HCT116 (cell line): ENCODE measurements at regions not wholly inside any gene's neighbourhood (a gene's known extent, or its start where the extent isn't known, plus 50 kb on each side); places are given as distances from the start of the nearest gene placed in this dataset.

Source experiments
- EZH2phosphoT487 ChIP-seq: fragments of 200-600 bp; IDR thresholded peaks from 2 replicates; pipeline ENCODE4 v1.6.1; 2018; ENCODE audit warnings: antibody characterized with exemption, borderline replicate concordance
- FOSL1 ChIP-seq: IDR thresholded peaks from 2 replicates; pipeline ENCODE4 v1.6.1; 2012; ENCODE audit warnings: low read depth
- POLR2A ChIP-seq: IDR thresholded peaks from 2 replicates; pipeline ENCODE4 v1.7.0; 2011; ENCODE audit warnings: borderline replicate concordance; ENCODE audit not compliant: insufficient read depth, insufficient read length; ENCODE audit errors: extremely low read depth
- POLR2AphosphoS5 ChIP-seq: IDR thresholded peaks from 2 replicates; pipeline ENCODE4 v1.6.1; 2011; ENCODE audit warnings: mild to moderate bottlenecking, low read depth, low read length, moderate library complexity
- TCF7L2 ChIP-seq: IDR thresholded peaks from 2 replicates; pipeline ENCODE4 v1.7.0; 2011; ENCODE audit warnings: borderline replicate concordance, inconsistent platforms; ENCODE audit not compliant: insufficient read depth, insufficient read length; ENCODE audit errors: extremely low read depth
- YY1 ChIP-seq: IDR thresholded peaks from 2 replicates; pipeline ENCODE4 v1.6.1; 2011; ENCODE audit warnings: low read length, low read depth, moderate library complexity, mild to moderate bottlenecking; ENCODE audit not compliant: insufficient replicate concordance; ENCODE audit errors: extremely low read depth
- ZFX ChIP-seq: fragments of 450-650 bp; IDR thresholded peaks from 2 replicates; pipeline ENCODE4 v1.6.1; 2017
- TF ChIP-seq, protein P1 (sequence below), 3 experiments: fragments of 200-600 bp in 1 of 3; sonication (generic) in 1 of 3; IDR thresholded peaks in 2 of 3; conservative IDR thresholded peaks in 1 of 3; 2 replicates each; pipeline ENCODE4 v1.5.1; 2012 to 2017; ENCODE audit warnings: low read depth in 2 of 3, low read length in 2 of 3, antibody characterized with exemption in 1 of 3, borderline replicate concordance in 1 of 3, control low read depth in 1 of 3, mild to moderate bottlenecking in 1 of 3, mixed read lengths in 1 of 3, mixed run types in 1 of 3, moderate library complexity in 1 of 3; ENCODE audit not compliant: insufficient read depth in 1 of 3
- TF ChIP-seq, protein P2 (sequence below): IDR thresholded peaks from 2 replicates; pipeline ENCODE4 v1.6.1; 2012; ENCODE audit warnings: low read depth

DNA sequence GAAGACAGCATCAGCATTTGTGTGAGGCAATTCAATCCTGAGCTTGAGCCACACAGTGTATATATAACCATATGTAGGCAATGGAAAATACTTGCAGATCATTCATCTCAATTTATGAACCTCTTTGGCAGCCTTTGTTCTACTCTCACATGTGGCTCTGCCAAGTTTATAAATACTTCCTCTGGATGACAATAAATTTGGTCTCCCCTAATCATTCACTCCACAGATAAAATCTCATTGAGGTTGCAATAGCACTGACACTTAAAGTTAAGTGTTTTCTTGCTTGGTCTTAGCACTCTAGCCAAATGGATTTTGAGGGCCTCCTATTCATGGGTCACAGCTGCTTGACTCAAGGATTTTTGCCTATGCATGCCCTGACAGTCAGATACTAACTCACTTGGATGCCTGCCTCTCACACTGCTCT lies 136.6 kb upstream of the VANGL1 start:
- no peak for TF ChIP-seq POLR2A
- no peak for TF ChIP-seq POLR2AphosphoS5
- TF ChIP-seq, protein P1, sequence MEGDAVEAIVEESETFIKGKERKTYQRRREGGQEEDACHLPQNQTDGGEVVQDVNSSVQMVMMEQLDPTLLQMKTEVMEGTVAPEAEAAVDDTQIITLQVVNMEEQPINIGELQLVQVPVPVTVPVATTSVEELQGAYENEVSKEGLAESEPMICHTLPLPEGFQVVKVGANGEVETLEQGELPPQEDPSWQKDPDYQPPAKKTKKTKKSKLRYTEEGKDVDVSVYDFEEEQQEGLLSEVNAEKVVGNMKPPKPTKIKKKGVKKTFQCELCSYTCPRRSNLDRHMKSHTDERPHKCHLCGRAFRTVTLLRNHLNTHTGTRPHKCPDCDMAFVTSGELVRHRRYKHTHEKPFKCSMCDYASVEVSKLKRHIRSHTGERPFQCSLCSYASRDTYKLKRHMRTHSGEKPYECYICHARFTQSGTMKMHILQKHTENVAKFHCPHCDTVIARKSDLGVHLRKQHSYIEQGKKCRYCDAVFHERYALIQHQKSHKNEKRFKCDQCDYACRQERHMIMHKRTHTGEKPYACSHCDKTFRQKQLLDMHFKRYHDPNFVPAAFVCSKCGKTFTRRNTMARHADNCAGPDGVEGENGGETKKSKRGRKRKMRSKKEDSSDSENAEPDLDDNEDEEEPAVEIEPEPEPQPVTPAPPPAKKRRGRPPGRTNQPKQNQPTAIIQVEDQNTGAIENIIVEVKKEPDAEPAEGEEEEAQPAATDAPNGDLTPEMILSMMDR (IDR thresholded peaks at IDR 0.05 in 2 of 3, conservative IDR thresholded peaks at IDR 0.05 in 1 of 3; ENCODE audit: borderline replicate concordance in 1 of 3, insufficient read depth in 1 of 3, low read depth in 2 of 3, low read length in 2 of 3), result no peak
- TF ChIP-seq ZFX, result no peak
- TF ChIP-seq TCF7L2, result no peak
- TF ChIP-seq YY1, result no peak
- TF ChIP-seq EZH2phosphoT487, result no peak
- TF ChIP-seq, protein P2, sequence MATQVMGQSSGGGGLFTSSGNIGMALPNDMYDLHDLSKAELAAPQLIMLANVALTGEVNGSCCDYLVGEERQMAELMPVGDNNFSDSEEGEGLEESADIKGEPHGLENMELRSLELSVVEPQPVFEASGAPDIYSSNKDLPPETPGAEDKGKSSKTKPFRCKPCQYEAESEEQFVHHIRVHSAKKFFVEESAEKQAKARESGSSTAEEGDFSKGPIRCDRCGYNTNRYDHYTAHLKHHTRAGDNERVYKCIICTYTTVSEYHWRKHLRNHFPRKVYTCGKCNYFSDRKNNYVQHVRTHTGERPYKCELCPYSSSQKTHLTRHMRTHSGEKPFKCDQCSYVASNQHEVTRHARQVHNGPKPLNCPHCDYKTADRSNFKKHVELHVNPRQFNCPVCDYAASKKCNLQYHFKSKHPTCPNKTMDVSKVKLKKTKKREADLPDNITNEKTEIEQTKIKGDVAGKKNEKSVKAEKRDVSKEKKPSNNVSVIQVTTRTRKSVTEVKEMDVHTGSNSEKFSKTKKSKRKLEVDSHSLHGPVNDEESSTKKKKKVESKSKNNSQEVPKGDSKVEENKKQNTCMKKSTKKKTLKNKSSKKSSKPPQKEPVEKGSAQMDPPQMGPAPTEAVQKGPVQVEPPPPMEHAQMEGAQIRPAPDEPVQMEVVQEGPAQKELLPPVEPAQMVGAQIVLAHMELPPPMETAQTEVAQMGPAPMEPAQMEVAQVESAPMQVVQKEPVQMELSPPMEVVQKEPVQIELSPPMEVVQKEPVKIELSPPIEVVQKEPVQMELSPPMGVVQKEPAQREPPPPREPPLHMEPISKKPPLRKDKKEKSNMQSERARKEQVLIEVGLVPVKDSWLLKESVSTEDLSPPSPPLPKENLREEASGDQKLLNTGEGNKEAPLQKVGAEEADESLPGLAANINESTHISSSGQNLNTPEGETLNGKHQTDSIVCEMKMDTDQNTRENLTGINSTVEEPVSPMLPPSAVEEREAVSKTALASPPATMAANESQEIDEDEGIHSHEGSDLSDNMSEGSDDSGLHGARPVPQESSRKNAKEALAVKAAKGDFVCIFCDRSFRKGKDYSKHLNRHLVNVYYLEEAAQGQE, result no peak
- TF ChIP-seq FOSL1, result no peak
